IMR-90 (cell line): ENCODE measurements at regions not wholly inside any gene's neighbourhood (a gene's known extent, or its start where the extent isn't known, plus 50 kb on each side); places are given as distances from the start of the nearest gene placed in this dataset.

Source experiments
- ATAC-seq: fragments of 200-7000 bp; cut with Tn5 transposase; 2 replicates; pipeline ENCODE4 v1.9.1; 2020; ENCODE audit warnings: low read depth, mild to moderate bottlenecking, moderate library complexity
- BruUV-seq: library from RNA; stranded (reverse); fragments of 400-500 nt; replicated peaks from 2 replicates; lab custom pipeline; 2021; lab: Mats Ljungman, UMichigan
- CTCF ChIA-PET: fragments of 300-600 bp; formaldehyde crosslinking; extraction: SDS; loops from one replicate; lab custom pipeline; 2021; ENCODE audit warnings: antibody characterized with exemption; lab: Yijun Ruan, JAX
- POLR2A ChIA-PET: fragments of 300-600 bp; sonication (Branson Sonifier 250); formaldehyde crosslinking; loops from one replicate; lab custom pipeline; 2022; ENCODE audit warnings: antibody characterized with exemption; ENCODE audit not compliant: unreplicated experiment; lab: Charles Lee
- DNase-seq: peaks from one replicate; pipeline ENCODE4 v3.0.0; 2013
- H2AFZ ChIP-seq: replicated peaks from 2 replicates; pipeline ENCODE3; 2013; ENCODE audit warnings: low read length, mild to moderate bottlenecking; ENCODE audit not compliant: poor library complexity
- H2AK5ac ChIP-seq: 2 replicates; pipeline ENCODE4 v1.6.1; 2013; ENCODE audit warnings: low read depth, low read length, inconsistent platforms
- H2AK9ac ChIP-seq: replicated peaks from 2 replicates; pipeline ENCODE3; 2013; ENCODE audit warnings: mild to moderate bottlenecking, low read depth, low read length, moderate library complexity; ENCODE audit not compliant: poor library complexity
- H2BK120ac ChIP-seq: 2 replicates; pipeline ENCODE4 v1.6.1; 2013; ENCODE audit warnings: low read depth, low read length, inconsistent platforms
- H2BK15ac ChIP-seq: 3 replicates; pipeline ENCODE4 v1.6.1; 2013; ENCODE audit warnings: low read depth, low read length, inconsistent platforms
- H2BK20ac ChIP-seq: 2 replicates; pipeline ENCODE4 v1.6.1; 2013; ENCODE audit warnings: low read depth, mild to moderate bottlenecking, inconsistent platforms, low read length, moderate library complexity
- H2BK5ac ChIP-seq: 2 replicates; pipeline ENCODE4 v1.6.1; 2013; ENCODE audit warnings: mild to moderate bottlenecking, low read depth, low read length, inconsistent platforms; ENCODE audit not compliant: poor library complexity, severe bottlenecking
- H3K14ac ChIP-seq: replicated peaks from 2 replicates; pipeline ENCODE4 v1.6.1; 2013; ENCODE audit warnings: low read depth, low read length, inconsistent platforms
- H3K18ac ChIP-seq: 2 replicates; pipeline ENCODE4 v1.6.1; 2013; ENCODE audit warnings: low read depth, low read length, control low read depth
- H3K23ac ChIP-seq: 2 replicates; pipeline ENCODE4 v1.6.1; 2013; ENCODE audit warnings: low read depth, low read length, inconsistent platforms
- H3K27ac ChIP-seq: 2 replicates; pipeline ENCODE4 v1.5.1; 2013; ENCODE audit warnings: mild to moderate bottlenecking, control low read depth, low read length; ENCODE audit not compliant: insufficient read depth
- H3K27me3 ChIP-seq: 2 replicates; pipeline ENCODE4 v1.6.1; 2013; ENCODE audit warnings: low read length; ENCODE audit not compliant: control insufficient read depth, insufficient read depth
- H3K36me3 ChIP-seq: 2 replicates; pipeline ENCODE4 v1.6.1; 2013; ENCODE audit warnings: low read length, mixed read lengths; ENCODE audit not compliant: control insufficient read depth, insufficient read depth
- H3K4ac ChIP-seq: 2 replicates; pipeline ENCODE4 v1.6.1; 2013; ENCODE audit warnings: low read depth, low read length, inconsistent platforms
- H3K4me1 ChIP-seq: 2 replicates; pipeline ENCODE4 v1.6.1; 2013; ENCODE audit warnings: low read length, mixed read lengths; ENCODE audit not compliant: control insufficient read depth, insufficient read depth
- H3K4me2 ChIP-seq: 2 replicates; pipeline ENCODE4 v1.6.1; 2013; ENCODE audit warnings: low read depth, mild to moderate bottlenecking, control low read depth, low read length, moderate library complexity
- H3K4me3 ChIP-seq: 2 replicates; pipeline ENCODE4 v1.5.1; 2013; ENCODE audit warnings: low read depth, mild to moderate bottlenecking, control low read depth, low read length, moderate library complexity; ENCODE audit not compliant: insufficient read depth
- H3K56ac ChIP-seq: 2 replicates; pipeline ENCODE4 v1.6.1; 2013; ENCODE audit warnings: low read length, inconsistent platforms; ENCODE audit not compliant: insufficient read depth; ENCODE audit errors: extremely low read depth
- H3K79me1 ChIP-seq, 2 experiments: 2 replicates each; pipeline ENCODE4 v1.6.1; 2013; ENCODE audit warnings: low read length in 2 of 2, inconsistent platforms in 1 of 2, low read depth in 1 of 2
- H3K9ac ChIP-seq: 2 replicates; pipeline ENCODE4 v1.6.1; 2013; ENCODE audit warnings: low read depth, low read length, control low read depth
- H3K9me1 ChIP-seq: 2 replicates; pipeline ENCODE4 v1.6.1; 2013; ENCODE audit warnings: low read length, inconsistent platforms; ENCODE audit not compliant: insufficient read depth
- H3K9me3 ChIP-seq: 2 replicates; pipeline ENCODE4 v1.6.1; 2013; ENCODE audit warnings: low read length; ENCODE audit not compliant: control insufficient read depth, insufficient read depth
- H4K20me1 ChIP-seq: 2 replicates; pipeline ENCODE4 v1.6.1; 2013; ENCODE audit warnings: low read length, inconsistent platforms; ENCODE audit not compliant: insufficient read depth
- H4K5ac ChIP-seq: 2 replicates; pipeline ENCODE4 v1.6.1; 2013; ENCODE audit warnings: mild to moderate bottlenecking, low read depth, low read length, control low read depth
- H4K8ac ChIP-seq, 2 experiments: 2 replicates each; pipeline ENCODE4 v1.6.1; 2013; ENCODE audit warnings: low read depth in 2 of 2, low read length in 2 of 2, control low read depth in 1 of 2, inconsistent platforms in 1 of 2
- H4K91ac ChIP-seq: 2 replicates; pipeline ENCODE4 v1.6.1; 2013; ENCODE audit warnings: low read depth, low read length, inconsistent platforms; ENCODE audit not compliant: insufficient read depth
- BHLHE40 ChIP-seq: fragments of 150-350 bp; IDR thresholded peaks from 2 replicates; pipeline ENCODE4 v1.6.1; 2016; ENCODE audit warnings: mild to moderate bottlenecking, low read depth, low read length
- CEBPB ChIP-seq: IDR thresholded peaks from 2 replicates; pipeline ENCODE4 v1.6.1; 2012; ENCODE audit warnings: low read depth, low read length, improper control_type of control experiment
- FOS ChIP-seq: fragments of 150-350 bp; IDR thresholded peaks from 2 replicates; pipeline ENCODE4 v1.6.1; 2016; ENCODE audit warnings: low read depth, low read length
- POLR2A ChIP-seq: IDR thresholded peaks from 2 replicates; pipeline ENCODE4 v1.6.1; 2012; ENCODE audit warnings: mild to moderate bottlenecking, low read depth, low read length
- RAD21 ChIP-seq: IDR thresholded peaks from 2 replicates; pipeline ENCODE4 v1.6.1; 2012; ENCODE audit warnings: low read length, improper control_type of control experiment
- RCOR1 ChIP-seq: IDR thresholded peaks from 2 replicates; pipeline ENCODE4 v1.6.1; 2012; ENCODE audit warnings: mild to moderate bottlenecking, low read length, improper control_type of control experiment; ENCODE audit not compliant: insufficient replicate concordance
- RFX5 ChIP-seq: IDR thresholded peaks from 2 replicates; pipeline ENCODE4 v1.8.0; 2012; ENCODE audit warnings: low read depth, mild to moderate bottlenecking, low read length, moderate library complexity
- SMC3 ChIP-seq: fragments of 150-350 bp; IDR thresholded peaks from 2 replicates; pipeline ENCODE4 v1.6.1; 2016; ENCODE audit warnings: low read depth, mild to moderate bottlenecking, antibody characterized with exemption, low read length, moderate library complexity
- WGBS, 2 experiments: methylation state at CpG; one replicate each; pipeline versions ENCODE4 v1.1.5 to v1.1.7; 2013; ENCODE audit warnings: missing lambda C conversion rate in 2 of 2; ENCODE audit not compliant: insufficient read length in 1 of 2; ENCODE audit errors: extremely low coverage in 2 of 2; 5-methylcytosine and 5-hydroxymethylcytosine counted together
- dilution Hi-C: fragments of 300-500 bp; cut with HindIII; formaldehyde crosslinking; loops from one replicate; pipeline ENCODE4 v1.14.3; 2018; ENCODE audit warnings: low sequenced_read_pairs; ENCODE audit not compliant: unreplicated experiment
- in situ Hi-C: fragments of 300-500 bp; cut with MboI; formaldehyde crosslinking; loops from 3 replicates; pipeline ENCODE4 v1.14.3; 2019; ENCODE audit warnings: low sequenced_read_pairs, inconsistent platforms, mixed read lengths
- intact Hi-C: fragments of 100-400 bp; cut with micrococcal nuclease; formaldehyde crosslinking; loops from 2 replicates; pipeline ENCODE4 v1.10.0; 2022
- TF ChIP-seq, protein P1 (sequence below): fragments of 150-350 bp; IDR thresholded peaks from 2 replicates; pipeline ENCODE4 v1.6.1; 2017; ENCODE audit warnings: mild to moderate bottlenecking, antibody characterized with exemption, low read length, low read depth

DNA sequence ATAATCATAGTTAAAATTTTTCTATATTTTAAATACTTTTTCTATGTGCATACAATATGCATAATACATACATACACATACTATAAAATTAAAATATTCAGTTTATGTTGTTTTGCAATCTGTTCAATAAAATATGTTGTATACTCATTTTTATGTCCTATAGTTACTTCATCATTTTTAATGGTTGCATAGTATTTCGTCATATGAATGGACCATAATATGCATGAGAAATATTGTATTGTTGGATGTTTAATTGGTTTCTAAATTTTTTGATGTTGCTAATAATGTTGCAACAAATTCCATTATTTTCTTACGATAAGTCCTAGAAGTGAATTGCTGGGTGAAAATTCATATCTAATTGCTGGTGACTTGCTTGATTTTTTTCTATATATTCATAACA lies 211.5 kb upstream of the GCFC2 start:
- H3K36me3 ChIP-seq: no peaks in the 10 kb centered on the region
- WGBS, 2 experiments: no CpG with 5 or more reads among the region's 2 CpGs
- H2AK9ac ChIP-seq: no peak overlapping the region
- no peak overlapping the region for H3K4me3 ChIP-seq
- no peak overlapping the region for H4K91ac ChIP-seq
- no peaks in the 10 kb centered on the region for H3K9me3 ChIP-seq
- H3K9ac ChIP-seq: no peak overlapping the region
- no peaks in the 10 kb centered on the region for H3K79me1 ChIP-seq
- H3K18ac ChIP-seq: no peak overlapping the region
- H3K14ac ChIP-seq: no peak overlapping the region
- in situ Hi-C loops: no loop called here
- ChIA-PET POLR2A (no interaction called here), CTCF (no interaction called here)
- no peak overlapping the region for H2AK5ac ChIP-seq
- H3K23ac ChIP-seq: no peak overlapping the region
- no peak overlapping the region for H3K4me2 ChIP-seq
- H4K5ac ChIP-seq: no peak overlapping the region
- BruUV-seq: no TSS peak
- dilution Hi-C loops: no loop called here
- no peak overlapping the region for H2BK15ac ChIP-seq
- H2BK5ac ChIP-seq: no peak overlapping the region
- H3K4me1 ChIP-seq: no peaks in the 10 kb centered on the region
- DNase-seq: no peak
- intact Hi-C loops: no loop called here
- no peak overlapping the region for H2BK20ac ChIP-seq
- H2BK120ac ChIP-seq: no peak overlapping the region
- H3K27ac ChIP-seq: no peak overlapping the region
- TF ChIP-seq CEBPB: no peak
- TF ChIP-seq RFX5: no peak
- no peak for TF ChIP-seq RCOR1
- no peak for TF ChIP-seq FOS
- TF ChIP-seq RAD21: no peak
- no peak for TF ChIP-seq BHLHE40
- TF ChIP-seq SMC3: no peak
- TF ChIP-seq, protein P1, sequence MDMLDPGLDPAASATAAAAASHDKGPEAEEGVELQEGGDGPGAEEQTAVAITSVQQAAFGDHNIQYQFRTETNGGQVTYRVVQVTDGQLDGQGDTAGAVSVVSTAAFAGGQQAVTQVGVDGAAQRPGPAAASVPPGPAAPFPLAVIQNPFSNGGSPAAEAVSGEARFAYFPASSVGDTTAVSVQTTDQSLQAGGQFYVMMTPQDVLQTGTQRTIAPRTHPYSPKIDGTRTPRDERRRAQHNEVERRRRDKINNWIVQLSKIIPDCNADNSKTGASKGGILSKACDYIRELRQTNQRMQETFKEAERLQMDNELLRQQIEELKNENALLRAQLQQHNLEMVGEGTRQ: no peak
- no peak for TF ChIP-seq POLR2A
- no peak overlapping the region for H4K8ac ChIP-seq
- H3K56ac ChIP-seq: no peak overlapping the region
- H3K9me1 ChIP-seq: no peaks in the 10 kb centered on the region
- H3K4ac ChIP-seq: no peak overlapping the region
- no peaks in the 10 kb centered on the region for H3K27me3 ChIP-seq
- no peak for ATAC-seq
- no peaks in the 10 kb centered on the region for H4K20me1 ChIP-seq
- H2AFZ ChIP-seq: no peak overlapping the region
